ENCODE measurements at regions not wholly inside any gene's neighbourhood (a gene's known extent, or its start where the extent isn't known, plus 50 kb on each side); places are given as distances from the start of the nearest gene placed in this dataset.

DNA sequence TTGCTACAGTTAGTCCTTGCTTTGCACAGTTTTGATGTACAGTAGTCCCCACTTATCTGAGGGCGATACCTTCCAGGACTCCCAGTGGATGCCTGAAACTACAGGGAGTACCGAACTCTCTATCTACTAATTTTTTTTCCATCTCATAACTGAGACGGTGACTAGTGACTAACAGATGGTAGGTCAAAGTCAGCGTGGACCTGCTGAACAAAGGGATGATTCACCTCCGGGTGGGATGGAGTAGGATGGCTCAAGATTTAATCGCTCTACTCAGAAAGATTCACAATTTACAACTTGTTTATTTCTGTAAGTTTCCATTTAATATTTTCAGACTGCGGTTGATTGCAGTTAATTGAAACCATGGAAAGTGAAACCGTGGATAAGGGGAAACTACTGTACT lies 655.8 kb downstream of the ZNF674 start:
- no peaks in the 10 kb centered on the region for H4K20me1 ChIP-seq (ENCODE audit: control insufficient read depth, extremely low read depth, insufficient read depth, low read length)
- TF ChIP-seq, protein P1, sequence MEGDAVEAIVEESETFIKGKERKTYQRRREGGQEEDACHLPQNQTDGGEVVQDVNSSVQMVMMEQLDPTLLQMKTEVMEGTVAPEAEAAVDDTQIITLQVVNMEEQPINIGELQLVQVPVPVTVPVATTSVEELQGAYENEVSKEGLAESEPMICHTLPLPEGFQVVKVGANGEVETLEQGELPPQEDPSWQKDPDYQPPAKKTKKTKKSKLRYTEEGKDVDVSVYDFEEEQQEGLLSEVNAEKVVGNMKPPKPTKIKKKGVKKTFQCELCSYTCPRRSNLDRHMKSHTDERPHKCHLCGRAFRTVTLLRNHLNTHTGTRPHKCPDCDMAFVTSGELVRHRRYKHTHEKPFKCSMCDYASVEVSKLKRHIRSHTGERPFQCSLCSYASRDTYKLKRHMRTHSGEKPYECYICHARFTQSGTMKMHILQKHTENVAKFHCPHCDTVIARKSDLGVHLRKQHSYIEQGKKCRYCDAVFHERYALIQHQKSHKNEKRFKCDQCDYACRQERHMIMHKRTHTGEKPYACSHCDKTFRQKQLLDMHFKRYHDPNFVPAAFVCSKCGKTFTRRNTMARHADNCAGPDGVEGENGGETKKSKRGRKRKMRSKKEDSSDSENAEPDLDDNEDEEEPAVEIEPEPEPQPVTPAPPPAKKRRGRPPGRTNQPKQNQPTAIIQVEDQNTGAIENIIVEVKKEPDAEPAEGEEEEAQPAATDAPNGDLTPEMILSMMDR (optimal IDR thresholded peaks at IDR 0.05 in 1 of 3, IDR thresholded peaks at IDR 0.05 in 1 of 3, conservative IDR thresholded peaks at IDR 0.05 in 1 of 3; ENCODE audit: extremely low read depth in 1 of 3, insufficient read depth in 2 of 3, low read length in 3 of 3), result no peak

DNA sequence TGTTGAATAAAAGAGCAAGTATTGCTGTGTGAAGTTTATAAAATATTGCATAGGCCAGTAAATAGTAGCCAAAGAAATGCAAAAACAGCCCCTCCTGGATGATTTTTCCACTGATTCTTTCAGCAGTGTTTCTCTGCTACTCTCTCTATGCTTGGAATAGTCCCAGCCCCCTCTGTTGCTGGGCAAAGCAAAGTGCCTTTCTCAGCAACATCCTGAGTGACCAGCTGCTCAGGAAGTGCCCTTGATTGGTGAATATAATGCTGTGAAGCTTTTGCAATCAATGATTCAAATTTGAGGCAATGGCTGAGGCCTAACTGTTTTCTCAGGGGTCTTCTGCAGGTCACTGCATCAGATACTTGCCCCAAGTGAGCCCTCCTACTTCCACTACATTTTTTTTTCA lies 656.7 kb downstream of the ZNF674 start:
- no peak for DNase-seq (ENCODE audit: low read depth, low spot score)
- H3K9ac ChIP-seq (ENCODE audit: control insufficient read depth, extremely low read depth, insufficient read depth, low read length), result no peak overlapping the region
- H3K4me3 ChIP-seq (ENCODE audit: control insufficient read depth in 2 of 3, extremely low read depth in 1 of 3, insufficient read depth in 2 of 3, low read depth in 1 of 3, low read length in 3 of 3), result no peak overlapping the region
- H3K79me2 ChIP-seq (ENCODE audit: control insufficient read depth, insufficient read depth, low read length), result no peaks in the 10 kb centered on the region
- no peaks in the 10 kb centered on the region for H3K9me1 ChIP-seq (ENCODE audit: control insufficient read depth, extremely low read depth, insufficient read depth, low read length)
- FAIRE-seq, result no peak
- dilution Hi-C loops (cut with MboI; ENCODE audit: extremely low pct_ligation_motif_present, low sequenced_read_pairs), result no loop called here
- no peaks in the 10 kb centered on the region for H4K20me1 ChIP-seq (ENCODE audit: control insufficient read depth, extremely low read depth, insufficient read depth, low read length)
- no peaks in the 10 kb centered on the region for H3K4me1 ChIP-seq (ENCODE audit: control insufficient read depth, extremely low read depth, insufficient read depth, low read length)
- H2AFZ ChIP-seq (ENCODE audit: control insufficient read depth, low read length), result no peak overlapping the region
- H3K4me2 ChIP-seq (ENCODE audit: control insufficient read depth, extremely low read depth, insufficient read depth, low read depth, low read length), result no peak overlapping the region
- TF ChIP-seq, protein P1 (optimal IDR thresholded peaks at IDR 0.05 in 1 of 3, IDR thresholded peaks at IDR 0.05 in 1 of 3, conservative IDR thresholded peaks at IDR 0.05 in 1 of 3; ENCODE audit: extremely low read depth in 1 of 3, insufficient read depth in 2 of 3, low read length in 3 of 3), result no peak
- no peak for TF ChIP-seq EZH2 (IDR thresholded peaks at IDR 0.05; ENCODE audit: low read length)
- no peaks in the 10 kb centered on the region for H3K36me3 ChIP-seq (ENCODE audit: control insufficient read depth in 2 of 2, extremely low read depth in 1 of 2, insufficient read depth in 2 of 2, low read length in 2 of 2)
- H3K27me3 ChIP-seq (ENCODE audit: control insufficient read depth, extremely low read depth, insufficient read depth, low read length), result peaks cover 1% of the 10 kb centered on the region
- H3K27ac ChIP-seq (ENCODE audit: control insufficient read depth, insufficient read depth, low read length), result no peak overlapping the region
- H3K9me3 ChIP-seq (ENCODE audit: control insufficient read depth, low read depth, low read length), result no peaks in the 10 kb centered on the region

More for the DNA sequence above, 655.8 kb downstream of the ZNF674 start:
- FAIRE-seq (no peak), DNase-seq (ENCODE audit: low read depth, low spot score) (no peak)
- Histone ChIP-seq H3K79me2 (ENCODE audit: control insufficient read depth, insufficient read depth, low read length) (no peaks in the 10 kb centered on the region), H2AFZ (ENCODE audit: control insufficient read depth, low read length) (no peak overlapping the region), H3K9me1 (ENCODE audit: control insufficient read depth, extremely low read depth, insufficient read depth, low read length) (no peaks in the 10 kb centered on the region), H3K27ac (ENCODE audit: control insufficient read depth, insufficient read depth, low read length) (no peak overlapping the region), H3K4me2 (ENCODE audit: control insufficient read depth, extremely low read depth, insufficient read depth, low read depth, low read length) (no peak overlapping the region), H3K4me1 (ENCODE audit: control insufficient read depth, extremely low read depth, insufficient read depth, low read length) (no peaks in the 10 kb centered on the region), H3K9me3 (ENCODE audit: control insufficient read depth, low read depth, low read length) (no peaks in the 10 kb centered on the region), H3K36me3 (ENCODE audit: control insufficient read depth in 2 of 2, extremely low read depth in 1 of 2, insufficient read depth in 2 of 2, low read length in 2 of 2) (no peaks in the 10 kb centered on the region), H3K4me3 (ENCODE audit: control insufficient read depth in 2 of 3, extremely low read depth in 1 of 3, insufficient read depth in 2 of 3, low read depth in 1 of 3, low read length in 3 of 3) (no peak overlapping the region), H3K27me3 (ENCODE audit: control insufficient read depth, extremely low read depth, insufficient read depth, low read length) (no peaks in the 10 kb centered on the region), H3K9ac (ENCODE audit: control insufficient read depth, extremely low read depth, insufficient read depth, low read length) (no peak overlapping the region)
- dilution Hi-C loops (cut with MboI; ENCODE audit: extremely low pct_ligation_motif_present, low sequenced_read_pairs), result no loop called here
